Smooth muscle cell (in vitro differentiated cells): ENCODE measurements at regions not wholly inside any gene's neighbourhood (a gene's known extent, or its start where the extent isn't known, plus 50 kb on each side); places are given as distances from the start of the nearest gene placed in this dataset.

Experiments
- DNase-seq: peaks from one replicate; lab custom pipeline; 2025; ENCODE audit not compliant: unreplicated experiment; lab: John Stamatoyannopoulos, UW
- H2AFZ ChIP-seq: fragments of 200-600 bp; sonication (generic); 2 replicates; pipeline ENCODE4 v1.6.0; 2016; ENCODE audit warnings: antibody characterized with exemption, low read depth, mild to moderate bottlenecking
- H3F3A ChIP-seq: fragments of 200-600 bp; sonication (generic); 2 replicates; pipeline ENCODE4 v1.6.0; 2017; ENCODE audit warnings: antibody characterized with exemption, low read depth
- H3K27ac ChIP-seq: fragments of 200-600 bp; sonication (generic); 2 replicates; pipeline ENCODE4 v1.5.1; 2016; ENCODE audit warnings: low read depth, mild to moderate bottlenecking
- H3K27me3 ChIP-seq: fragments of 200-600 bp; sonication (generic); 2 replicates; pipeline ENCODE4 v1.6.1; 2016; ENCODE audit warnings: low read depth, mild to moderate bottlenecking
- H3K36me3 ChIP-seq: fragments of 200-600 bp; sonication (generic); 2 replicates; pipeline ENCODE4 v1.5.1; 2016; ENCODE audit warnings: low read depth
- H3K4me1 ChIP-seq: fragments of 200-600 bp; sonication (generic); 2 replicates; pipeline ENCODE4 v1.5.1; 2016; ENCODE audit warnings: low read depth
- H3K4me2 ChIP-seq: fragments of 200-600 bp; sonication (generic); 2 replicates; pipeline ENCODE4 v1.6.0; 2016; ENCODE audit warnings: mild to moderate bottlenecking
- H3K4me3 ChIP-seq: fragments of 200-600 bp; sonication (generic); 2 replicates; pipeline ENCODE4 v1.5.1; 2016; ENCODE audit warnings: mild to moderate bottlenecking
- H3K79me2 ChIP-seq: fragments of 200-600 bp; sonication (generic); 2 replicates; pipeline ENCODE4 v1.6.0; 2016; ENCODE audit warnings: low read depth, mild to moderate bottlenecking
- H3K9ac ChIP-seq: fragments of 200-600 bp; sonication (generic); 2 replicates; pipeline ENCODE4 v1.6.0; 2016; ENCODE audit warnings: low read depth
- H3K9me3 ChIP-seq: fragments of 200-600 bp; sonication (generic); replicated peaks from 2 replicates; pipeline ENCODE4 v1.5.1; 2016; ENCODE audit warnings: low read depth
- H4K20me1 ChIP-seq: fragments of 200-600 bp; sonication (generic); 2 replicates; pipeline ENCODE4 v1.6.0; 2016; ENCODE audit warnings: low read depth
- WGBS: methylation state at CpG from one replicate; pipeline ENCODE4 v1.1.7; 2016; ENCODE audit warnings: low lambda C conversion rate; 5-methylcytosine and 5-hydroxymethylcytosine counted together
- TF ChIP-seq, protein P1 (sequence below): fragments of 200-600 bp; sonication (generic); IDR thresholded peaks from 2 replicates; pipeline ENCODE4 v1.5.1; 2017; ENCODE audit warnings: borderline replicate concordance, mild to moderate bottlenecking, antibody characterized with exemption; ENCODE audit not compliant: insufficient read depth, poor library complexity, severe bottlenecking

DNA sequence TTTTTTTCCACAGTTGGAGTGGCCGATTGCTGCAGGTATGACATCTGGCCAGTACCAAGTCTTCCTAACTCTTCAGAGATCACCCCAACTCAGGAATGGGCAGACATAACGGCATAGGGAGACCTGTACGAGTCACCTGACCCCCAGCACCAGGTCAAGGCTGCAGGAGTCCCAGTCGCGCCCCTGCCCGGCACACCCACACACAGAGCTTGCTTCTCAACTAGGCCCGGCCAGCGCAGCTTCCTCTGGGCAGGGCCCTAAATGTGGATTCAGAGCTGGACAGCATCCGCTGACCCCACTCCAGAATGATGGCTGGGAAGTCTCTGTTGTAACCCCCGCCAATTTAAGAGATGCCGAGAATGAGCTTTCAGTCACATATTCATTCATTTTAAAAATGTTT is 58.8 kb upstream of the CLDN14 start:
- H3K36me3 ChIP-seq: no peaks in the 10 kb centered on the region
- no peak overlapping the region for H2AFZ ChIP-seq
- no peak overlapping the region for H3K4me3 ChIP-seq
- TF ChIP-seq, protein P1, sequence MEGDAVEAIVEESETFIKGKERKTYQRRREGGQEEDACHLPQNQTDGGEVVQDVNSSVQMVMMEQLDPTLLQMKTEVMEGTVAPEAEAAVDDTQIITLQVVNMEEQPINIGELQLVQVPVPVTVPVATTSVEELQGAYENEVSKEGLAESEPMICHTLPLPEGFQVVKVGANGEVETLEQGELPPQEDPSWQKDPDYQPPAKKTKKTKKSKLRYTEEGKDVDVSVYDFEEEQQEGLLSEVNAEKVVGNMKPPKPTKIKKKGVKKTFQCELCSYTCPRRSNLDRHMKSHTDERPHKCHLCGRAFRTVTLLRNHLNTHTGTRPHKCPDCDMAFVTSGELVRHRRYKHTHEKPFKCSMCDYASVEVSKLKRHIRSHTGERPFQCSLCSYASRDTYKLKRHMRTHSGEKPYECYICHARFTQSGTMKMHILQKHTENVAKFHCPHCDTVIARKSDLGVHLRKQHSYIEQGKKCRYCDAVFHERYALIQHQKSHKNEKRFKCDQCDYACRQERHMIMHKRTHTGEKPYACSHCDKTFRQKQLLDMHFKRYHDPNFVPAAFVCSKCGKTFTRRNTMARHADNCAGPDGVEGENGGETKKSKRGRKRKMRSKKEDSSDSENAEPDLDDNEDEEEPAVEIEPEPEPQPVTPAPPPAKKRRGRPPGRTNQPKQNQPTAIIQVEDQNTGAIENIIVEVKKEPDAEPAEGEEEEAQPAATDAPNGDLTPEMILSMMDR: no peak
- no peak overlapping the region for H3K9ac ChIP-seq
- DNase-seq: no peak
- 95% methylated on average over 11 of the region's 11 CpGs for WGBS
- H3K27me3 ChIP-seq: peaks cover 21% of the 10 kb centered on the region
- H3K79me2 ChIP-seq: no peaks in the 10 kb centered on the region
- no peak overlapping the region for H3K4me2 ChIP-seq
- no peak overlapping the region for H3K27ac ChIP-seq
- no peaks in the 10 kb centered on the region for H3F3A ChIP-seq
- no peaks in the 10 kb centered on the region for H3K9me3 ChIP-seq
- no peaks in the 10 kb centered on the region for H3K4me1 ChIP-seq
- H4K20me1 ChIP-seq: no peaks in the 10 kb centered on the region

DNA sequence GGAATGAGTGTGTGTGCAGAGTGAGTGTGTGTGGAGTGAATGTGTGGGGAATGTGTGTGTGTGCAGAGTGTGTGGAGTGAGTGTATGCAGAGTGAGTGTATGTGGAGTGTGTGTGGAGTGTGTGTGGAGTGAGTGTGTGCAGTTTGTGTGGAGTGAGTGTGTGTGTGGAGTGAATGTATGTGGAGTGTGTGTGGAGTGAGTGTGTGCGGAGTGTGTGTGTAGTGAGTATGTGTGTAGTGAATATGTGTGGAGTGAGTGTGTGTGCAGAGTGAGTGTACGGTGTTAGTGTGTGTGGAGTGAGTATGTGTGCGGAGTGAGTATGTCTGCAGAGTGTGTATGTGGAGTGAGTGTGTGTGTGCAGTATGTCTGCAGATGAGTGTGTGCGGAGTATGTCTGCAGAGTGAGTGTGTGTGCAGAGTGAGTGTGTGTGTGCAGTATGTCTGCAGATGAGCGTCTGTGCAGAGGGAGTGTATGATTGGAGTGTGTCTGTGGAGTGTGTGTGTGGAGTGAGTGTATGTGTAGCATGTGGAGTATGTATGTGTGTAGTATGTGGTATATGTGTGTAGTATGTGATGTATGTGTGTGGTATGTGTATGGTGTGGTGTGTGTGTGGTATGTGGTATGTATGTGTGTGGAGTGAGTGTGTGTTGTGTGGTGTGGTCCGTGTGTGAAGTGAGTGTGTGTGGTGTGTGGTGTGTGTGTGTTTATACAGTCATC is 59.7 kb upstream of the CLDN14 start:
- no peak overlapping the region for H3K4me3 ChIP-seq
- H3K36me3 ChIP-seq: no peaks in the 10 kb centered on the region
- no peak overlapping the region for H3K4me2 ChIP-seq
- TF ChIP-seq, protein P1: no peak
- 85% methylated on average over 6 of the region's 6 CpGs for WGBS
- no peak overlapping the region for H3K9ac ChIP-seq
- no peak for DNase-seq
- no peak overlapping the region for H3K27ac ChIP-seq
- no peaks in the 10 kb centered on the region for H3K9me3 ChIP-seq
- no peaks in the 10 kb centered on the region for H3F3A ChIP-seq
- no peaks in the 10 kb centered on the region for H4K20me1 ChIP-seq
- H2AFZ ChIP-seq: no peak overlapping the region
- H3K4me1 ChIP-seq: no peaks in the 10 kb centered on the region
- H3K79me2 ChIP-seq: no peaks in the 10 kb centered on the region
- peaks cover 21% of the 10 kb centered on the region for H3K27me3 ChIP-seq

DNA sequence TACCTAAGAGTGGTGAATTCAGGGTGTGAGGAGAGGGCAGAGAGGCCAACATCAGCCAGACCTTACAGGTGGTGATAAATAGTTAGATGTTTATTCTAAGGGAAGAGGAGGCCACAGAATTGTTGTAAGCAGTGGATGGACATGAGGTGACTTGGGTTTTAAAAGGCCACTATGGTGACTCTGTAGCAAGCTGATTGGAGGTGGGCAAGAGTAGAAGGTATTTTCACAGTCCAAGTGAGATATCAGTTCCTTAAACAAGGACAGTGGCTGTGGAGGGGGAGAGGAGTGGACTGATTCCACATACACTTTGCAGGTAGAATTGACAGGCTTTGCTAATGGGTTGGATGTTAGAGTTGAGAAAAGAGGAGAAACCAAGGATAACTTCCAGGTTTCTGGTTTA is 60.8 kb upstream of the CLDN14 start:
- H3K27ac ChIP-seq: no peak overlapping the region
- no peaks in the 10 kb centered on the region for H3K79me2 ChIP-seq
- no peaks in the 10 kb centered on the region for H3K4me1 ChIP-seq
- DNase-seq: no peak
- no peak overlapping the region for H2AFZ ChIP-seq
- peaks cover 21% of the 10 kb centered on the region for H3K27me3 ChIP-seq
- H3K4me2 ChIP-seq: no peak overlapping the region
- TF ChIP-seq, protein P1: no peak
- H3K4me3 ChIP-seq: no peak overlapping the region
- no peaks in the 10 kb centered on the region for H4K20me1 ChIP-seq
- H3K36me3 ChIP-seq: no peaks in the 10 kb centered on the region
- H3K9me3 ChIP-seq: no peaks in the 10 kb centered on the region
- no peak overlapping the region for H3K9ac ChIP-seq
- H3F3A ChIP-seq: no peaks in the 10 kb centered on the region

DNA sequence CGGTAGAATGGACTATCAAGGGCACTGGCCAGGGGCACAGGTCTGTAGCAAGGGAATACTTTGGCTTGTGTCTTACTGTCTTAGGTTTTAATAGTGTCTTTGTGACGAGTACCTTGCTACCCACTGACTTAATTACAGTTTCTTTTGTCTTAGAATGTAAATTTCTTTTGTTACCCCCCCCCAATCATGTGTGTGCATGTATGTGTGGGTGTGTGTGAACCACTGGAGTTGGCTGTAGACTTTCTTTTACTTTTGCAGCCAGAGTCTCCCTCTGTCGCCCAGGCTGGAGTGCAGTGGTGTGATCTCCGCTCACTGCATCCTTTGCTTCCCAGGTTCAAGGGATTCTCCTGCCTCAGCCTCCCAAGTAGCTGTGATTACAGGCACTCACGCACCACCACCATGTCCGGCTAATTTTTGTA is 61.8 kb upstream of the CLDN14 start:
- Histone ChIP-seq H3K27me3 (peaks cover 21% of the 10 kb centered on the region), H3K9ac (no peak overlapping the region), H3K4me1 (no peaks in the 10 kb centered on the region), H3F3A (no peaks in the 10 kb centered on the region), H3K36me3 (no peaks in the 10 kb centered on the region), H3K79me2 (no peaks in the 10 kb centered on the region), H3K9me3 (no peaks in the 10 kb centered on the region), H4K20me1 (no peaks in the 10 kb centered on the region), H3K4me2 (no peak overlapping the region), H3K27ac (no peak overlapping the region), H3K4me3 (no peak overlapping the region), H2AFZ (no peak overlapping the region)
- WGBS: 93% methylated on average over 6 of the region's 6 CpGs
- no peak for DNase-seq
- TF ChIP-seq, protein P1: no peak
